Testis (tissue), 2 donors: ENCODE measurements at regions not wholly inside any gene's neighbourhood (a gene's known extent, or its start where the extent isn't known, plus 50 kb on each side); places are given as distances from the start of the nearest gene placed in this dataset.

Experiments used
- CTCF ChIP-seq, 3 experiments: fragments of 450-650 bp in 2 of 3; fragments of 200-600 bp in 1 of 3; sonication (generic) in 1 of 3; IDR thresholded peaks; one replicate each; pipeline ENCODE4 v1.5.1; 2016 to 2019; ENCODE audit warnings: antibody characterized with exemption in 3 of 3, mild to moderate bottlenecking in 2 of 3, moderate library complexity in 1 of 3
- POLR2A ChIP-seq: fragments of 450-650 bp; IDR thresholded peaks from one replicate; pipeline ENCODE4 v1.6.1; 2017; ENCODE audit warnings: antibody characterized with exemption, mild to moderate bottlenecking, moderate library complexity

GRCh38 chrX:124726292-124726691 is 379.9 kb downstream of the SH2D1A start:
- TF ChIP-seq CTCF (IDR thresholded peaks at IDR 0.05) (no peak), POLR2A (no peak)
